GM19023 (cell line): ENCODE measurements at regions not wholly inside any gene's neighbourhood (a gene's known extent, or its start where the extent isn't known, plus 50 kb on each side); places are given as distances from the start of the nearest gene placed in this dataset.

Source experiments
- ATAC-seq: cut with Tn5 transposase; IDR thresholded peaks from one replicate; pipeline ENCODE4 v1.9.1; 2021; ENCODE audit warnings: mild to moderate bottlenecking, moderate library complexity; ENCODE audit not compliant: unreplicated experiment

DNA sequence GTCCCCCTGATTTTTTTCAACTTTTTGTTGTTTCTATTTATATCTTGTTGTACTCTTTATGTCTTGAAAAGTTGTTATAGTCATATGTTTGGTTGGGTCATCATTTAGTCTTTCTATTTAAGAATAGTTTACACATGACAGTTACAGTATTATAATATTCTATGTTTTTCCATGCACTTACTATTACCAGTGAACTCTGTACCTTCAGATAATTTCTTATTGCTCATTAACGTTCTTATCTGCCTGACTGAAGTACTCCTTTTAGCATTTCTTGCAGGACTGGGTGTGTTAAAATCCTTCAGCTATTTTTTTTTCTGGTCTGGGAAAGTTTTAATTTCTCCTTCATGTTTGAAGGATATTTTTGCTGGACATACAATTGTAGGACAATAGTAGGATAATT lies 157.7 kb upstream of the DIPK2B start:
- no peak for ATAC-seq

GRCh38 chrX:45353456-45353855 lies 152.8 kb upstream of the DIPK2B start:
- ATAC-seq, result no peak

- ATAC-seq, result no peak
These were observed 151.9 kb upstream of the DIPK2B start for GRCh38 chrX:45352611-45353010.

GRCh38 chrX:45351478-45351877 lies 150.8 kb upstream of the DIPK2B start:
- ATAC-seq, result no peak

DNA sequence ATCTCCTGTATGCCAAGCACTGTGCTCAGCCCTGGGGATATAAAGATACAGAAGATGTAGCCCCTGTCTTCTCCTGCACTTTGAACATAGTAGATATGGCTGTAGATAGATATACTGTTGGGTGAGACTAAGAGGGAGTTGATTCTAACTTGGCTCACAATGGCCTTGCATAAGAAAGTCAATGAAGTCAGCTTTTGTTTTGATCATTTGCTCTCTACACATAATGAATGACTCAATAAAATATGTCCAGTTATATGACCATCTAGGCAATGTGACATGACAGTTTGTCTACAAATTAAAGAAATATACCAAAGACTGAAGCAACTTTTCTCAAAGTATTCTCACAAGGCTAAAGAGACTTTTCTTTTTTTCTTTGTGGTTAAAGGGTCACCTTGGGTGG lies 147.6 kb upstream of the DIPK2B start:
- ATAC-seq, result no peak

DNA sequence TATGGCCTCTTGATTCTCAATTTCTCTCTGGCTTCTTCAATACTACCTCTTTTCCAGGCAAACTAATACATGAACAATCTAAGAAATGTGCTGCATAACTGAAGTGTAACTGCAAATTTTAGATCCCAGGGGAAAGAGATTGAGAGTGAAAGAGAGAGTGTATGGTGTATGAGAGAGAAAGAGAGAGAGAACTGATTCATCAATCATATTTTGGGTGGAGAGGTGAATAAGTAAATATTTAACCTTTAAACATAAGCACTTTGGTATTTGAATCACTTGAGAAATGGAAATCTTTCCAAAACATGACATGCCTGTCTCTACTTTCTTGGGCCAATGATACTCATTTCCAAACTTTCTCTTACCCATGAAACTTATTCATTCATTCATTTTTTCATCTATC lies 147.2 kb upstream of the DIPK2B start:
- ATAC-seq, result no peak

- no peak for ATAC-seq
These were observed 143.9 kb upstream of the DIPK2B start for GRCh38 chrX:45344594-45344993.

- no peak for ATAC-seq
These were observed 128.5 kb upstream of the DIPK2B start for GRCh38 chrX:45329217-45329616.

DNA sequence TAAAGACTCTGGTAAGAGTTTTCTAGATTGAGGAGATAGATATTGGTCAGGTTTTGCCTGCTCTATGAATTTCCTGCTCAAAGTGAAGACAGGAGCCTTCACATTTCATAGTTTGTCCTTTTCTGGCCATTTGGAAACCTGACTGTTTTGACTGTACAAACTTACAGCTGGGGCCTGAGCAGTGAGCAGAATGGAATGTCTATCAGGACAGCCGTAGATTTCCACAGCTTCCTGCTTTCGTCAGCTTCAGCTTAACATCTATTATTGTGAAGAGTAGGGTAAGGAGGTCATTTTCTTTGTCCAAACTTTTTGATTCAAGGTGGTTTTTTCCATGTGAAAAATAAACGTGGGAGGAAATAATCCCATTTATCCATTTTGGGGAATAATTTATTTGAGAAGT lies 124.3 kb upstream of the DIPK2B start:
- no peak for ATAC-seq

DNA sequence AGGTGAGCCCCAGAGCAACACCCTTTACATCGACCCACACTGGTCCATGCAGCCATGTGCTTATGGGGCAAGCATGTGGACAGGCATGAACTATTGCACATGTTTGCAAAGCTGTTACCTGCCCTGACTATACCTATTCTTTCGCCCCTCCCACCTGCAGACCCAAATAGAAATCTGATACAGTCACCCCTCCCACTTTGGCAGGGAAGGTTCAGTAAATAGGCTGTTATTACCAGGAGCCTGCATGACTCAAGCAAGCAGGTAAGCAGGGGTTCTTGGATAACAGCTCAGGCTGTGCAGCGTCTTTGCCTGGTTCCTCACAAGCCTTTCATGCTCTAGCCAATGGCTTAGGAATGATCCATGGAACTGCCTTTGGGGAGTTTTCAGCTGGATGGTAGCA lies 122.7 kb upstream of the DIPK2B start:
- no peak for ATAC-seq

DNA sequence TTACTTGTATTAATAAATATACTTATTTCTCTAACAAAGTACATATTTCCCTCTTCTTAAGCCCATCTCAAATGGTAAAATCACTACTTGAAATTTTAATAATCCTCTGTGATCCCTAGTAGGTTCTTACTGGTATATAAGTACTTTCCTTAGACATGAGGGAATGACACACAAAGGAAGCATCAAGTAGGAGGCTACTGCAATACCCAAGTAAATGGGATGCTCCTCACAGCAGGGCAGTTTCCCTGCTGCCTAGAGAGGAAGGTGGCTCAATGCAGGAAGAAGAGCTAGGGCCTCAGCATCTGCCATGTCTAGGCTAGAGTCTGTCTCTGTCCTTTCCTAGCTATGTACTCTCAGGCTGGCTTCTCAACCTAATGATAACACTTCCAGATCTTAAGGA lies 122.1 kb upstream of the DIPK2B start:
- no peak for ATAC-seq

- ATAC-seq, result no peak
These were observed 121.7 kb upstream of the DIPK2B start for GRCh38 chrX:45322382-45322781.

GRCh38 chrX:45320191-45320590 lies 119.5 kb upstream of the DIPK2B start:
- ATAC-seq, result no peak

GRCh38 chrX:45309801-45310200 lies 109.1 kb upstream of the DIPK2B start:
- no peak for ATAC-seq

- ATAC-seq, result no peak
These were observed 108.4 kb upstream of the DIPK2B start for GRCh38 chrX:45309096-45309495.

- ATAC-seq, result no peak
These were observed 106.1 kb upstream of the DIPK2B start for GRCh38 chrX:45306794-45307193.

DNA sequence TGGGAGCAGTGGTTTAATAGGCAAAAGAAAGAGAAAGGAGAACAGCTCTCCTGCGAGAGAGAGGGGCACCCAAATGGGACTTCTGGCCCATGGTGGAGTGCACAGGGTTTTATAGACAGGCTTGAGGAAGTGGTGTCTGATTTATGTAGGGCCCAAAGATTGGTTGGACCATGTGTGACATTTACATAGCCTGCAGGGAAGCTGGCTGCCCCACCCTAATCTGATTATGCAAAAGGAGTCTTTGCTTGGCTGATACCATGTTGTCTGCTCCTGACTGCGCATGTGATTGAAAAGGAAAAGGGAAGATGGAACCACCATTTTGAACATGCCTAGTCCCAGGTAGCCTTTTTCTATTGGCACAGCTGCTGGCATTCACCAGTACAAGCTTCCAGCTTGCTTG lies 100.0 kb upstream of the DIPK2B start:
- ATAC-seq, result no peak

GRCh38 chrX:45295259-45295986 lies 94.7 kb upstream of the DIPK2B start:
- no peak for ATAC-seq

DNA sequence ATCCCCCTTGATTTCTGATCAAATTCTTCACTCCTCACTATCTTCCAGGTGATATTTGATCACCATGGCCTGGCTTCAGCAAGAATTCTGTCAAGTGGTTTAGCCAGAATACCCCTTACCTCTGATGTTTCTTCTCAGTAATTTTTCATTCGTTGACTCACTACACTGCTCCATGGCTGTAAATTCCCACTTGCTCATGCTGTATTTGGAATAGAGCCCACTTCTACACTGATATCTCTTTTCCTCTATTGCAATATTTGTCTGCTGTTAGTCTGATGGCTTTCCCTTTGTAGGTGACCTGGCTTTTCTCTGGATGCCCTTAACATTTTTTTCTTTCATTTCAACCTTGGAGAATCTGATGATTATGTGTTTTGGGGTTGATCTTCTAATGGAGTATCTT lies 73.9 kb upstream of the DIPK2B start:
- no peak for ATAC-seq

DNA sequence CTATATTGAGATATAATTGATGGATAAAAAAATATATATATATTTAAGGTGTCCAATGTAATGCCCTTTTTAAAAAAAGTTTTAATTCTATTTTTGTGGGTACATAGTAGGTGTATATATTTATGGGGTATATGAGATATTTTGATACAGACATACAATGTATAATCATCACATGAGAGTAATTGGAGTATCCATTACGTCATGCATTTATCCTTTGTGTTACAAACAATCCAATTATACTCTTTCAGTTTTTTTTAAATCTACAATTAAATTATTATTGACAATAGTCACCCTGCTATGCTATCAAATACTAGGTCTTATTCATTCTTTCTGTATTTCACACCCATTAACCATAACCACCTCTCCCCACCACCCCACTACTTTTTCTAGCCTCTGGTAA lies 66.3 kb upstream of the DIPK2B start:
- ATAC-seq, result no peak

DNA sequence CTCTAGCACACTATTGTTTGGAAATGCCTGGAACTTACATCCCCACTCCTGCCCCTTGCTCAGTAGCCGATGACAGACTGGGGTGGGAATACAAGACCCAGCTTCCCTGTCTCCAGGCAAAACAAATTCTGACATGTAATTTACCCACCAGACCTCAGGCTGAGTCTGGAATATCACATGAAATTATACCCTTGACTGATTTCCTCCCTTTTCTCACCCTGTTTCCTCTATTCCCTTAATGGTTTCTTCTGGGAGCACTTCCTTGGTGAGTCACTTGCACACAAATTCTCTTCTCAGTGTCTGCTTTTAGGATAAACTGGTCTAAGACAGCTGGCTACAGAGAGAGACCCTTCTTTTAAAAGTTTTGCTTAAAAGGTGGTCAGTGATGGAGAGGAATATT lies 65.8 kb upstream of the DIPK2B start:
- ATAC-seq, result no peak

- ATAC-seq, result no peak
These were observed 64.2 kb upstream of the DIPK2B start for GRCh38 chrX:45264865-45265264.

- ATAC-seq, result no peak
These were observed 60.8 kb upstream of the DIPK2B start for GRCh38 chrX:45261471-45261870.
